HG03442 (cell line): ENCODE measurements at regions not wholly inside any gene's neighbourhood (a gene's known extent, or its start where the extent isn't known, plus 50 kb on each side); places are given as distances from the start of the nearest gene placed in this dataset.

Source experiments
- ATAC-seq: cut with Tn5 transposase; IDR thresholded peaks from one replicate; pipeline ENCODE4 v1.9.1; 2021; ENCODE audit warnings: mild to moderate bottlenecking, moderate library complexity; ENCODE audit not compliant: unreplicated experiment

- no peak for ATAC-seq
Measured at GRCh38 chr1:221408117-221408803, 333.6 kb downstream of the DUSP10 start.

- ATAC-seq: no peak
Measured at GRCh38 chr1:221411283-221411682, 330.6 kb downstream of the DUSP10 start.

DNA sequence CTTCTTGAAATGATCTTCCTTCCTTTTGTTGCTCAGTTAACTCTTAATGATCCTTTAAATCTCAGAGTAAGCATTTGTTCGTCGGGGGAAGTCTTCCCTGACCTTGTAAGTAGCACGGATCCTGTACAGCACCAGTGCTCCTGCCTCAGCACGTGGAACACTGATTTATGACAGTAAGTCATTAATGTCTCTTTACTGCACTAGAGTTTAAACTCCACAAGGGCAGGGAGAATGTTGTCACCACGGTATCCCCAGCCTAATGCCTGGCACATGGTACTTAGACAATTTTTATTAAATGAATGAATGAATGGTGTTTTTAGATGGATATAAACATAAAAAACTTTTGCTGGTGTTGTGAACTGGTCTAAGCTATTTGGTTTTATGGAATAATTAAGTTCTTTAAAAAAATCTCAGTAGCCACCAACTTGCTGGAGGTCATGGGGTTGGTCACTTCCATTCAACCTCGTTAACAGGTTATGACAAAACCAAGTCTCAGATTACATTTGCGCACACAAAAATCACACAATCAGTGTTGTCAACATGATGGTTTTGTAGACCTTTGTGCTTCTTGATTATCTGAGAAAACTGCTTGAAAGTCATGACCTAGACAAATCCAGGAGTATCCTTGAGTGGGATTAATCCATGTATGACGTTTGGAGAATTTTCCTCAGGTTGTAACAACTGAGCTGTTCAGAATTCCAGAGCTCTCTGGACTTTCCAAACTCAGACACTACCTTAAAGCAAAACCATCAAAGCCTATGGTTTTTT is 326.9 kb downstream of the DUSP10 start:
- ATAC-seq: no peak

DNA sequence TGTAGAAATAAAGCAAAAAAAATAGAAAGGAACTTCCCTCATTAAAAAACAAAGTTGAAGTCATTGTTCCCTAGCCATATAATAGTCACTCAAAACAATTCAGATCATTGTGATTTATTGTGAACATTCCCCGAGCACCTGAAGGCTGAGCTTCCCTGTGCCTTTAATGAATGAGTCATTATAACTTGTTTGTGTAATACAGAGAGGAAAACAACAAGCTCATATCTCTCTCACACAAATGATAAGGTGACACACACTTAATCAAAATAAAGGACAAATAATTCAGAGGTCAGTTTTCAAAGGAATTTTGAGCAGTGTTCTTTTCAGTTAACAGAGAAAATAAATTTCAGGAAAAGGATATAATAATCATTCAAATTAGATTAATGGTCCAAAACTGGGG is 326.2 kb downstream of the DUSP10 start:
- no peak for ATAC-seq

DNA sequence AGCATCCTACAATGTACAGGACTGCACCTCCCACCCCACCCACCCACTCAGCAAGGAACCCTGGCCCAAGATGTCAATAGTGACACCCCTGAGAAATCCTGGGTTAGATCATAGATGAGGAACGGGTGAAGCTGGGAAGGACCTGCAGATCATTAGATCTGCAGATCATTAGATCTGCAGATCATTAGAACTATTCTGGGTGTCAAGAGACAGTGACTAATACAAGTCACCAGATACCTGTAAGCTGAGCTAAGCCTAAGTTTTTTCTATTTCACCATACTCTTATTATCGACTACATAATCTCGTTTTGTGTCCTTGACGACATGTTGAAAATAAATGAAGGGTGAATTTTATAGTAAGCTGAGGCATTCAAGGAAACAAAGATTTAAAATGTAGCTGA is 325.7 kb downstream of the DUSP10 start:
- no peak for ATAC-seq

GRCh38 chr1:221416723-221417122 is 325.2 kb downstream of the DUSP10 start:
- ATAC-seq: no peak

GRCh38 chr1:221418346-221418745 is 323.5 kb downstream of the DUSP10 start:
- ATAC-seq: no peak

- ATAC-seq: no peak
Measured at GRCh38 chr1:221419513-221420095, 322.3 kb downstream of the DUSP10 start.

GRCh38 chr1:221429264-221429663 is 312.6 kb downstream of the DUSP10 start:
- no peak for ATAC-seq

DNA sequence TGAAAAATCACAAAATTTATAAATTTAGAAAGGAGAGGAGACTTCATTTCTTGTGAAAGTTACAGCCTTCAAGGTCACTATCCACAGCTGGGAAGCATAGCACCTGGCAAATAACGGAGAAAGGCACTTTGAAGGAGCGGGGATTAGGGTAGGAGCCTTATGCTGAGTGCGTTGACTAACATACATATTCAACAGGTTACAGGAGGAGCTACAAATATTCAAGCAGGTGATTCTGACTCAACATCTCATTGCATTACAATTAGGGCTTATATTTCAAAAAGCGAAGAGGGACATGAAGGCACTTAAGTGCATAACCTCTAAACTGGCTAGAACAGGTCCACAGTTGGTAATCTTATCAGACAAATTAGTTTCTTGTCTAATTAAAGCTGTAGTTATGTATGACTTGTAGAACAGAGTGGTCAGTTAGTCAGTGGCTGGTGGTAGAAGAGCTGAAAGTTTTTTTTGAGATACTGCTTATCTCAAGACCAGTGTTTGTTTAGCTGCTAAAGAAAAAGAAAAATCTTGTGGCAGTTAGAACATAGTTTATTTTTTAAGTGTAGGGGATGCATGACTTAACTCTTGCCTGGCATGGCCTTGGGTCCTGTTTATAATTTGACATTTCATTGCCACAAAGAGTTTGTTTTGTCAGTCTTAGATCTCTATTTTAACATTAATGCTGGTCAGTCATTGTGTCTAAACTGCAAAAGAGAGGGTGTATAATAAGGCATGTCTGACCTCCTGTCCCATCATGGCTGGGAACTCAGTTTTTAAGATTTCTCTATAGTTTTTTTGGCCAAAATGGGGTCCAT is 311.5 kb downstream of the DUSP10 start:
- no peak for ATAC-seq

- no peak for ATAC-seq
Measured at GRCh38 chr1:221431068-221431651, 310.7 kb downstream of the DUSP10 start.

- no peak for ATAC-seq
Measured at GRCh38 chr1:221431961-221432360, 309.9 kb downstream of the DUSP10 start.

DNA sequence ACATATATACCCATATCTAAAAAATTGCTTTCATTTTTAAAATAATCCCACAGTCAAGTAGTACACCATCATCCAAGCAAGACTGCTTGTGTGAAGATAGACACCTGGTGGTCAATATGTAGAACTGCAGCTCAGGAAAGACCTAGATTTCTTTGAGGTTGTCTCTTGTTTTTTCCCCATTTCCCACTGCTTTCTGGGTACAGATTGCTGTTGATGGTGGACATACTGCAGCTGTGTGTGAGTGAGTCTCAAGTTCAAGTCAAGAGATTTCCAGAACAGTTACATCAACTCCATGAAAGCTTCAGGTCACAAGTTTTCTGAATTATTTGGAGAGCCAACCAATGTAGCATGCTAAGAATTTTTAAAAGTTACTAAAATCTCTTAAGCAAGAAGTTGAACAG is 306.4 kb downstream of the DUSP10 start:
- peak; percentile 43 for ATAC-seq

GRCh38 chr1:221437171-221437570 is 304.7 kb downstream of the DUSP10 start:
- ATAC-seq: no peak

GRCh38 chr1:221437926-221438325 is 304.0 kb downstream of the DUSP10 start:
- no peak for ATAC-seq

GRCh38 chr1:221439008-221439746 is 302.7 kb downstream of the DUSP10 start:
- ATAC-seq: peak; percentile 93

- peak; percentile 37 for ATAC-seq
Measured at GRCh38 chr1:221439747-221440501, 302.0 kb downstream of the DUSP10 start.

- ATAC-seq: no peak
Measured at GRCh38 chr1:221440658-221441057, 301.2 kb downstream of the DUSP10 start.

GRCh38 chr1:221442056-221442455 is 299.8 kb downstream of the DUSP10 start:
- no peak for ATAC-seq
